Stimulated activated naive CD4-positive, alpha-beta T cell treated with Interleukin-2 at 50 U/mL for 16 hours (primary cell): ENCODE measurements at regions not wholly inside any gene's neighbourhood (a gene's known extent, or its start where the extent isn't known, plus 50 kb on each side); places are given as distances from the start of the nearest gene placed in this dataset.

Source experiments
- DNase-seq: peaks from one replicate; lab custom pipeline; 2025; lab: John Stamatoyannopoulos, UW

GRCh38 chr2:6526093-6526824, 339.4 kb downstream of the CMPK2 start:
- DNase-seq, result no peak

DNA sequence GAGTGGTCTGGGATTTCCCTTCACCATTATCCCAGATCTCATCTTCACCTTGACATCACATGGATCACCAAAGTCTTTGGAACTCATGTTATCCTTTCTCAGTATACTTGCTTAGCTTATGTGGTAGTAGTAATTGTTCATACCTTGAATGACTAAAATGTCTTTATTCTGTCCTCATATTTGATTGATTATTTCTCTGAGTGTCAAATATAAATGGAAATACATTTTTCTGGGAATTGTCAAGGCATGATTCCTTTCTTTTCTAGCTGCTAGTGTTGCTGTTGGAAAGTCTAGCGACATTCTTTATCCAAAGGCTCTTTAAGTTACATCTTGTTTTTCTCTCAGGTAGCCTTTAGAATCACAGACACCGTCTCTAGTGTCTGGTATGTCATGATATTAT, 334.4 kb downstream of the CMPK2 start:
- DNase-seq, result no peak

GRCh38 chr2:6535572-6535971, 330.1 kb downstream of the CMPK2 start:
- no peak for DNase-seq

DNA sequence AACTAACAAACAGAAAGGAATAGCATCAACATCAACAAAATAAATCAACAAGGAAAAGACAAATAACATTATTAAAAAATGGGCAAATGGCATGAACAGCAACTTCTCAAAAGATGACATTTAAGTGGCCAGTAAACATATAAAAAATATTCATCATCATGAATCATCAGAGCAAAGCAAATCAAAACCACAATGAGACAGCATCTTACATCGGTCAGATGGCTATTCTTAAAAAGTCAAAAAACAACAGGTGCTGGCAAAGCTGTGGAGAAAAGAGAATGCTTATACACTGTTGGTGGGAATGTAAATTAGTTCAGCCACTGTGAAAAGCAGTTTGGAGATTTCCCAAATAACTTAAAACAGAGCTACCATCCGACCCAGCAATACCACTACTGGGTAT, 327.1 kb downstream of the CMPK2 start:
- no peak for DNase-seq

GRCh38 chr2:6545336-6545735, 320.4 kb downstream of the CMPK2 start:
- DNase-seq, result no peak

DNA sequence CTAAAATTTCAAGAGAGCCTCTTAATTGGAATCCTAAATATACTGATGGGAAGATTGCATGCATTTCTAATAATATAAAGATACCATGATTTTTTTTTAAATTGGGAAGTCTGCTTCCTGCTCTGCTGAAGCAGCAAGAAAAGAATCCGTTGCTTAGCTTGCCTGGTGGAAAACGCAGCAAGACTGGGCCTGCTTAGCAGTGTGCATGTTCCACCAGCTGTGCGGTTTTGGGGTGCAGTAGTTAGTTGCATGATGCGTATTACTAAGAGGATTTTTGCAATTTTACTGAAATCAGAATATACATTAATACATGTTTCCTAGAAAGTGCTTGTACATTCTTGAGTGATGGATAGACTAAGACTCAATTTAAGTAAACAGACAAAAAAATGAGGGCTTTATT, 319.9 kb downstream of the CMPK2 start:
- no peak for DNase-seq

DNA sequence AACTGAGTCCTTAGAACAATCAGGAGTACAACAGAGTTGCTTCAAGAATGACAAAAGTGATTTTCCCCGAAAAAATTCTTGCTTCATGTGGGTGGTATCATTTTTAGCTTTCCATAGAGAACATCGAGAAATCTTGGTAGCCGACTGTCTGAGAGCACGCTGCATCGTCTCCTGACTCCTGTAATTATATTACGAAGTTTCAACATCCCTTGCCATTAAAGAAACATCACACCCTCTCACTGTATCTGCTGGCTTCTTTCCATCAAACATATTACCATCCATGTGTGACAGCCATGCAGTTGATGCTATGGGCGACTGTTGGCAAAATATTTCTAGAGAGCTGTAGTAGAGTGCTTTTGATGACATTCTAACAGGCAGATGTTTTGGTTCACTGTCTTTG, 311.2 kb downstream of the CMPK2 start:
- no peak for DNase-seq

GRCh38 chr2:6556755-6557154, 309.0 kb downstream of the CMPK2 start:
- DNase-seq, result no peak

GRCh38 chr2:6557737-6558136, 308.0 kb downstream of the CMPK2 start:
- no peak for DNase-seq

GRCh38 chr2:6562771-6563170, 302.9 kb downstream of the CMPK2 start:
- no peak for DNase-seq

DNA sequence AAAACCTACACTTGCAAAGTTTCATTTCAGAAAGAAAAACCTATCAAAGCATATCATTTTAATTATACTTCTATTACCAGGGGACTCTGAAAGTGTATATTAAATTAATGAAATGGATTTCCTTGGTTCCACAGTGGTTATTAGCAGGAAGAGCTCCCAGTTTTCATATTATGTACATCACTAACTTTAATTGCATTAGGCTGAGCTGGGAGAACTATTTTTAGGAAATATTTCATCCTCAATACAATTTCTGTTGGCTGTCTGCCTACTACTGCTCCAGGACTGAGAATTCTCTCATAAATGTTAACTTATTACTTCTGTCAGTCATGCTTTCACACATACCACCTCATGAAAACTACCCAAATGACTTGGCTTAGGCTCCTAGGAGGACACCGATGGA, 301.4 kb downstream of the CMPK2 start:
- DNase-seq, result no peak

- DNase-seq, result no peak
Observed at GRCh38 chr2:6574121-6574520, 291.6 kb downstream of the CMPK2 start.

- DNase-seq, result no peak
Observed at GRCh38 chr2:6576302-6576701, 289.4 kb downstream of the CMPK2 start.

DNA sequence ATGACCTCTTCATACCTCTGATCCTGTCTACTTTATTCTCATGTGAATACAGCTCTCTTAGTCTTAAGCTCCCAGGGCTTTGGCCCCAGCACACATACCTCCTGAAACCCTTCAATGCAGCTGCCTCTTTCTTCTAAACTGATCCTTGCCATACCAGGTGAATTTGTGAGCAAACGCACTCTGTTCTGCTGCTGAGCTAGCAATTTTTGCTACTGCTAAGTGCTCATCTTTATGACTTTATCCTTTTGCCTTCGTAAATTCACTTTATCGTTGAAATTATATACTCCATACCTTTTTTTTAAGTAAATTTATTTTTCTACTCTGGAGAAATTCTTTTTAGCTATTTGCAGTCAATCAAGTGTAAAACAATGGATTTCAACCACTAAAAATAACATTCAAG, 287.7 kb downstream of the CMPK2 start:
- DNase-seq, result no peak

- no peak for DNase-seq
Observed at GRCh38 chr2:6578416-6578815, 287.3 kb downstream of the CMPK2 start.

GRCh38 chr2:6579281-6579680, 286.4 kb downstream of the CMPK2 start:
- no peak for DNase-seq

DNA sequence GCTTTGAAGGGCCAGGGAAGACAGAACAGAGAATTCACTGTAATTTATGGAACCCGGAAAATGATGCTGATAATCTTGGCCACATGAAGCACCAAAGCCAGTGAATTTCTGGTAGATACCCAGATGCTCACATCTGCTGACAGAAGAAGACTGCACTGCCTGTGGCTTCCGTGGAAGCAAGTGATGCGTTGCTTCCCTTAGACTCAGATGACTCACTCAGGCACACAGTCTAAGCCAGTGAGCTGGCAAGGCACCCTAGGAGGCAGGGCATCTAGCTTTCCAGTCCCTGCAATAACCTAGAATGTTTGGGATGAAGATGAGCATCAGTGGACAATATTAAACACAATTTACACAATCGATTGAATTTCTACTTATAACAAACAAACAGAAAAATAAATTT, 284.7 kb downstream of the CMPK2 start:
- no peak for DNase-seq

- no peak for DNase-seq
Observed at GRCh38 chr2:6589150-6589549, 276.6 kb downstream of the CMPK2 start.

GRCh38 chr2:6590442-6590841, 275.3 kb downstream of the CMPK2 start:
- no peak for DNase-seq

GRCh38 chr2:6602471-6602870, 263.2 kb downstream of the CMPK2 start:
- no peak for DNase-seq

- DNase-seq, result no peak
Observed at GRCh38 chr2:6605836-6606505, 259.7 kb downstream of the CMPK2 start.

DNA sequence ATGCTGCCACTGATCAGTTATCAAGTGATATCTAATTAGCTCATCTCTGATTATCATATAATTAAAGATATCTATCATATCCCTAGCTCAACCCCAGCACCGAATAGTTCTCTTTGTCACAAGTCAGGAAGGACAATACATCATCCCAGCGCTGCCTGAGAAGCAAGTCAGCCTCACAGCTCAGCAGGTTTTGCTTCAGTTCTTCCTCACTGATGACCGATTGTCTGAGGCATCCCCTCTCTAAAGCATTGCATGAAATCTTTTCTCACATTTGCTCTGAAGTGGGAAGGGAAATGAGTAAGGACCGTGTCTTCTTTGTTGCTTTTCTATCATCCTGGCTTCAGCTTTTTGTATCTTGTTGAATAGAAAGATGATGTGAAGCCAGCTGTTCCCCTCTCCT, 247.9 kb downstream of the CMPK2 start:
- no peak for DNase-seq

GRCh38 chr2:6618201-6618600, 247.5 kb downstream of the CMPK2 start:
- DNase-seq, result no peak

- DNase-seq, result no peak
Observed at GRCh38 chr2:6623746-6624145, 242.0 kb downstream of the CMPK2 start.
